Neural cell (in vitro differentiated cells): ENCODE measurements at regions not wholly inside any gene's neighbourhood (a gene's known extent, or its start where the extent isn't known, plus 50 kb on each side); places are given as distances from the start of the nearest gene placed in this dataset.

Source experiments
- H2AFZ ChIP-seq: fragments of 200-600, 300-800 bp; sonication (generic), shearing (Covaris generic); 2 replicates; pipeline ENCODE4 v1.6.0; 2014; ENCODE audit warnings: low read depth, mild to moderate bottlenecking, antibody characterized with exemption, low read length, moderate library complexity
- H3F3A ChIP-seq: fragments of 200-600 bp; shearing (Covaris generic); 2 replicates; pipeline ENCODE4 v1.6.1; 2016; ENCODE audit warnings: mild to moderate bottlenecking, moderate library complexity, mixed read lengths, antibody characterized with exemption, low read length; ENCODE audit not compliant: insufficient read depth, poor library complexity, severe bottlenecking
- H3K27ac ChIP-seq: fragments of 200-600, 300-800 bp; sonication (generic), shearing (Covaris generic); 2 replicates; pipeline ENCODE4 v1.5.1; 2014; ENCODE audit warnings: mild to moderate bottlenecking, low read length, moderate library complexity
- H3K27me3 ChIP-seq: fragments of 300-800, 200-600 bp; sonication (generic), shearing (Covaris generic); 2 replicates; pipeline ENCODE4 v1.6.0; 2014; ENCODE audit warnings: mild to moderate bottlenecking, low read depth, low read length, moderate library complexity; ENCODE audit not compliant: insufficient read depth
- H3K36me3 ChIP-seq: fragments of 300-800, 200-600 bp; sonication (generic), shearing (Covaris generic); 2 replicates; pipeline ENCODE4 v1.5.1; 2014; ENCODE audit warnings: mild to moderate bottlenecking, antibody characterized with exemption, low read length, moderate library complexity; ENCODE audit not compliant: insufficient read depth
- H3K4me2 ChIP-seq: fragments of 300-800, 200-600 bp; sonication (generic), shearing (Covaris generic); 2 replicates; pipeline ENCODE4 v1.6.0; 2014; ENCODE audit warnings: mild to moderate bottlenecking, low read length
- H3K4me3 ChIP-seq: fragments of 300-800, 200-600 bp; sonication (generic), shearing (Covaris generic); 2 replicates; pipeline ENCODE4 v1.5.1; 2014; ENCODE audit warnings: mild to moderate bottlenecking, low read length, moderate library complexity
- H3K79me2 ChIP-seq: fragments of 200-600 bp; shearing (Covaris generic); replicated peaks from 2 replicates; pipeline ENCODE4 v1.6.0; 2014; ENCODE audit warnings: mild to moderate bottlenecking, low read length, moderate library complexity; ENCODE audit not compliant: insufficient read depth
- H3K9ac ChIP-seq: fragments of 300-800, 200-600 bp; sonication (generic), shearing (Covaris generic); 2 replicates; pipeline ENCODE4 v1.6.1; 2016; ENCODE audit warnings: mild to moderate bottlenecking, low read length, mixed read lengths
- H3K9me2 ChIP-seq: fragments of 200-600 bp; shearing (Covaris generic); 2 replicates; pipeline ENCODE4 v1.6.1; 2016; ENCODE audit warnings: mild to moderate bottlenecking, low read length, mixed read lengths; ENCODE audit not compliant: insufficient read depth
- H3K9me3 ChIP-seq: fragments of 200-600, 300-800 bp; sonication (generic), shearing (Covaris generic); 2 replicates; pipeline ENCODE4 v1.6.1; 2016; ENCODE audit warnings: mild to moderate bottlenecking, mixed run types, low read length, moderate library complexity, mixed read lengths
- H4K20me1 ChIP-seq: fragments of 200-600 bp; shearing (Covaris generic); 2 replicates; pipeline ENCODE4 v1.6.1; 2016; ENCODE audit warnings: mild to moderate bottlenecking, mixed run types; ENCODE audit not compliant: insufficient read depth
- EP300 ChIP-seq: fragments of 450-650 bp; conservative IDR thresholded peaks from 2 replicates; pipeline ENCODE4 v1.6.1; 2014; ENCODE audit warnings: antibody characterized with exemption, mild to moderate bottlenecking, moderate library complexity; ENCODE audit not compliant: poor library complexity, severe bottlenecking
- EZH2 ChIP-seq: fragments of 200-600, 300-800 bp; shearing (Covaris generic), sonication (generic); IDR thresholded peaks from 2 replicates; pipeline ENCODE4 v1.6.1; 2014; ENCODE audit warnings: antibody characterized with exemption, low read length, borderline replicate concordance, mild to moderate bottlenecking; ENCODE audit not compliant: insufficient read depth, poor library complexity, severe bottlenecking
- MXI1 ChIP-seq: fragments of 450-650 bp; conservative IDR thresholded peaks from 2 replicates; pipeline ENCODE4 v1.6.1; 2014; ENCODE audit warnings: antibody characterized with exemption, mild to moderate bottlenecking; ENCODE audit not compliant: poor library complexity, severe bottlenecking
- POLR2AphosphoS5 ChIP-seq: IDR thresholded peaks from 2 replicates; pipeline ENCODE4 v1.6.1; 2012
- RAD21 ChIP-seq: fragments of 450-650 bp; conservative IDR thresholded peaks from 2 replicates; pipeline ENCODE4 v1.6.1; 2014; ENCODE audit warnings: antibody characterized with exemption, mild to moderate bottlenecking, moderate library complexity
- SMC3 ChIP-seq: fragments of 450-650 bp; conservative IDR thresholded peaks from 2 replicates; pipeline ENCODE4 v1.6.1; 2014; ENCODE audit warnings: antibody characterized with exemption, mild to moderate bottlenecking, moderate library complexity; ENCODE audit not compliant: poor library complexity
- TAF1 ChIP-seq: IDR thresholded peaks from 2 replicates; pipeline ENCODE4 v1.6.1; 2012; ENCODE audit warnings: low read depth
- TF ChIP-seq, protein P1 (sequence below): IDR thresholded peaks from 2 replicates; pipeline ENCODE4 v1.6.1; 2012; ENCODE audit warnings: borderline replicate concordance
- TF ChIP-seq, protein P2 (sequence below): fragments of 450-650 bp; IDR thresholded peaks from 2 replicates; pipeline ENCODE4 v1.5.1; 2014; ENCODE audit warnings: antibody characterized with exemption, mild to moderate bottlenecking, moderate library complexity; ENCODE audit not compliant: poor library complexity, severe bottlenecking

DNA sequence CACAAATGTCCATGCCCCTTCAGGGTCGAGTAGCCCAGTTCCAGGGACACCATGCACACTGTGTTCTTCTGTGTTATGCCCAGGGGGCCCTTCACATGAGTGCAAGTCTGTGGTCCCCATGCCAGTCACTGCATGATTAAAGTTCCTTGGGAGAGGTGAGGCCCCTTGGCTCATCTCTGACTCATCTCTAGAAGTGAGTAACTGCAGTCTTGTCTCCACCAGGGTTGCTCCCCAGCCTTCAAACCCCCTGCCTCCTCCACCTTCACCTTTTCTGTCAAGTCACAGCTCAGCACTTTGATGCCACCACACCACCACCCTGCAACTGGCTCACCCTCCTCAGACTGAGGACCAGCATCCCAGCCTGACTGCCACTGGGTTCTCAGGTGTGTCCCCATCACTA, 161.7 kb downstream of the UNC5CL start:
- Histone ChIP-seq H3K27ac (no peak overlapping the region), H3K36me3 (no peaks in the 10 kb centered on the region), H2AFZ (no peak overlapping the region), H3K4me3 (no peak overlapping the region), H4K20me1 (no peaks in the 10 kb centered on the region), H3K27me3 (no peaks in the 10 kb centered on the region), H3K79me2 (no peaks in the 10 kb centered on the region), H3K4me2 (no peak overlapping the region), H3F3A (no peaks in the 10 kb centered on the region), H3K9ac (no peak overlapping the region), H3K9me3 (no peaks in the 10 kb centered on the region), H3K9me2 (no peaks in the 10 kb centered on the region)
- no peak for TF ChIP-seq TAF1
- TF ChIP-seq EZH2: no peak
- TF ChIP-seq POLR2AphosphoS5: no peak
- no peak for TF ChIP-seq SMC3
- no peak for TF ChIP-seq RAD21
- no peak for TF ChIP-seq EP300
- TF ChIP-seq, protein P1, sequence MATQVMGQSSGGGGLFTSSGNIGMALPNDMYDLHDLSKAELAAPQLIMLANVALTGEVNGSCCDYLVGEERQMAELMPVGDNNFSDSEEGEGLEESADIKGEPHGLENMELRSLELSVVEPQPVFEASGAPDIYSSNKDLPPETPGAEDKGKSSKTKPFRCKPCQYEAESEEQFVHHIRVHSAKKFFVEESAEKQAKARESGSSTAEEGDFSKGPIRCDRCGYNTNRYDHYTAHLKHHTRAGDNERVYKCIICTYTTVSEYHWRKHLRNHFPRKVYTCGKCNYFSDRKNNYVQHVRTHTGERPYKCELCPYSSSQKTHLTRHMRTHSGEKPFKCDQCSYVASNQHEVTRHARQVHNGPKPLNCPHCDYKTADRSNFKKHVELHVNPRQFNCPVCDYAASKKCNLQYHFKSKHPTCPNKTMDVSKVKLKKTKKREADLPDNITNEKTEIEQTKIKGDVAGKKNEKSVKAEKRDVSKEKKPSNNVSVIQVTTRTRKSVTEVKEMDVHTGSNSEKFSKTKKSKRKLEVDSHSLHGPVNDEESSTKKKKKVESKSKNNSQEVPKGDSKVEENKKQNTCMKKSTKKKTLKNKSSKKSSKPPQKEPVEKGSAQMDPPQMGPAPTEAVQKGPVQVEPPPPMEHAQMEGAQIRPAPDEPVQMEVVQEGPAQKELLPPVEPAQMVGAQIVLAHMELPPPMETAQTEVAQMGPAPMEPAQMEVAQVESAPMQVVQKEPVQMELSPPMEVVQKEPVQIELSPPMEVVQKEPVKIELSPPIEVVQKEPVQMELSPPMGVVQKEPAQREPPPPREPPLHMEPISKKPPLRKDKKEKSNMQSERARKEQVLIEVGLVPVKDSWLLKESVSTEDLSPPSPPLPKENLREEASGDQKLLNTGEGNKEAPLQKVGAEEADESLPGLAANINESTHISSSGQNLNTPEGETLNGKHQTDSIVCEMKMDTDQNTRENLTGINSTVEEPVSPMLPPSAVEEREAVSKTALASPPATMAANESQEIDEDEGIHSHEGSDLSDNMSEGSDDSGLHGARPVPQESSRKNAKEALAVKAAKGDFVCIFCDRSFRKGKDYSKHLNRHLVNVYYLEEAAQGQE: no peak
- no peak for TF ChIP-seq MXI1
- TF ChIP-seq, protein P2, sequence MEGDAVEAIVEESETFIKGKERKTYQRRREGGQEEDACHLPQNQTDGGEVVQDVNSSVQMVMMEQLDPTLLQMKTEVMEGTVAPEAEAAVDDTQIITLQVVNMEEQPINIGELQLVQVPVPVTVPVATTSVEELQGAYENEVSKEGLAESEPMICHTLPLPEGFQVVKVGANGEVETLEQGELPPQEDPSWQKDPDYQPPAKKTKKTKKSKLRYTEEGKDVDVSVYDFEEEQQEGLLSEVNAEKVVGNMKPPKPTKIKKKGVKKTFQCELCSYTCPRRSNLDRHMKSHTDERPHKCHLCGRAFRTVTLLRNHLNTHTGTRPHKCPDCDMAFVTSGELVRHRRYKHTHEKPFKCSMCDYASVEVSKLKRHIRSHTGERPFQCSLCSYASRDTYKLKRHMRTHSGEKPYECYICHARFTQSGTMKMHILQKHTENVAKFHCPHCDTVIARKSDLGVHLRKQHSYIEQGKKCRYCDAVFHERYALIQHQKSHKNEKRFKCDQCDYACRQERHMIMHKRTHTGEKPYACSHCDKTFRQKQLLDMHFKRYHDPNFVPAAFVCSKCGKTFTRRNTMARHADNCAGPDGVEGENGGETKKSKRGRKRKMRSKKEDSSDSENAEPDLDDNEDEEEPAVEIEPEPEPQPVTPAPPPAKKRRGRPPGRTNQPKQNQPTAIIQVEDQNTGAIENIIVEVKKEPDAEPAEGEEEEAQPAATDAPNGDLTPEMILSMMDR: no peak

DNA sequence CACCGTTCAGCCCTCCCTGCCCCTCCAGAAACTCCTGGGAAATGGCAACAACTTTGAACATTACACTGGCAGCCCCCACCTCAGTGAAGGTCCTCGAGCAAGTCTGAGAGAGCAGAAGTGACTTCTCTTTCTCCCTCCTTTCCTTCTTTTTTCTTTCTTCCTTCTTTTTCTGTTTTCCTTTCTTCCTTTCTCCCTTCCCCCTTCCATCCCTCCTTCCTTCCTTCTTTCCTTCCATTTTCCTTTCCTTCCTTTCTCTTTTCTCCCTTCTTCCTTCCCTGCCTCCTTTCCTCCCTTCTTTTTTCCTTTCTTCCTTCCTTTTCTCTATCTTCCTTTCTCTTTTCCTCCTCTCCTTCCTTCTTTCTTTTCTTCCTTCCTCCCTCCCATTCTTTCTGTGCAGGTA, 162.7 kb downstream of the UNC5CL start:
- Histone ChIP-seq H3K27ac (no peak overlapping the region), H3K36me3 (no peaks in the 10 kb centered on the region), H3K4me3 (no peak overlapping the region), H3K9me2 (no peaks in the 10 kb centered on the region), H3F3A (no peaks in the 10 kb centered on the region), H4K20me1 (no peaks in the 10 kb centered on the region), H2AFZ (no peak overlapping the region), H3K27me3 (no peaks in the 10 kb centered on the region), H3K79me2 (no peaks in the 10 kb centered on the region), H3K9me3 (no peaks in the 10 kb centered on the region), H3K4me2 (no peak overlapping the region), H3K9ac (no peak overlapping the region)
- TF ChIP-seq EP300 (no peak), RAD21 (no peak), TAF1 (no peak)
- TF ChIP-seq, protein P1: no peak
- TF ChIP-seq, protein P2: no peak
